ENCODE measurements at regions not wholly inside any gene's neighbourhood (a gene's known extent, or its start where the extent isn't known, plus 50 kb on each side); places are given as distances from the start of the nearest gene placed in this dataset.

- TF ChIP-seq, protein P1, sequence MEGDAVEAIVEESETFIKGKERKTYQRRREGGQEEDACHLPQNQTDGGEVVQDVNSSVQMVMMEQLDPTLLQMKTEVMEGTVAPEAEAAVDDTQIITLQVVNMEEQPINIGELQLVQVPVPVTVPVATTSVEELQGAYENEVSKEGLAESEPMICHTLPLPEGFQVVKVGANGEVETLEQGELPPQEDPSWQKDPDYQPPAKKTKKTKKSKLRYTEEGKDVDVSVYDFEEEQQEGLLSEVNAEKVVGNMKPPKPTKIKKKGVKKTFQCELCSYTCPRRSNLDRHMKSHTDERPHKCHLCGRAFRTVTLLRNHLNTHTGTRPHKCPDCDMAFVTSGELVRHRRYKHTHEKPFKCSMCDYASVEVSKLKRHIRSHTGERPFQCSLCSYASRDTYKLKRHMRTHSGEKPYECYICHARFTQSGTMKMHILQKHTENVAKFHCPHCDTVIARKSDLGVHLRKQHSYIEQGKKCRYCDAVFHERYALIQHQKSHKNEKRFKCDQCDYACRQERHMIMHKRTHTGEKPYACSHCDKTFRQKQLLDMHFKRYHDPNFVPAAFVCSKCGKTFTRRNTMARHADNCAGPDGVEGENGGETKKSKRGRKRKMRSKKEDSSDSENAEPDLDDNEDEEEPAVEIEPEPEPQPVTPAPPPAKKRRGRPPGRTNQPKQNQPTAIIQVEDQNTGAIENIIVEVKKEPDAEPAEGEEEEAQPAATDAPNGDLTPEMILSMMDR (IDR thresholded peaks at IDR 0.05): no peak
- TF ChIP-seq ZFP36 (IDR thresholded peaks at IDR 0.05; ENCODE audit: borderline replicate concordance, partially characterized antibody): no peak
Observed at GRCh38 chr12:84077679-84078078, 834.9 kb downstream of the SLC6A15 start (continued).

GRCh38 chr12:84075991-84076390 is 836.6 kb downstream of the SLC6A15 start:
- ATAC-seq (no peak), DNase-seq (ENCODE audit: low read depth in 1 of 2, low spot score in 1 of 2) (no peak), FAIRE-seq (peak; percentile 46)
- H3K4me3 ChIP-seq: no peak overlapping the region
- H3K27ac ChIP-seq: no peak overlapping the region
- H3K9me3 ChIP-seq: no peaks in the 10 kb centered on the region
- no peaks in the 10 kb centered on the region for H3K4me1 ChIP-seq
- CTCF ChIA-PET: no interaction called here
- WGBS (ENCODE audit: missing lambda C conversion rate): 88% methylated on average over 1 of the region's 1 CpG
- H3K4me2 ChIP-seq: no peak overlapping the region
- POLR2A ChIA-PET: no interaction called here
- no peak for TF ChIP-seq POLR2A (IDR thresholded peaks at IDR 0.05; ENCODE audit: low read length)
- TF ChIP-seq EHF (CRISPR knock-in tag; IDR thresholded peaks at IDR 0.05): no peak
- TF ChIP-seq RAD21 (conservative IDR thresholded peaks at IDR 0.05 in 1 of 2, IDR thresholded peaks at IDR 0.05 in 1 of 2): no peak
- no peak for TF ChIP-seq NFE2L2 (conservative IDR thresholded peaks at IDR 0.05; ENCODE audit: low read length)
- TF ChIP-seq BHLHE40 (IDR thresholded peaks at IDR 0.05; ENCODE audit: low read depth, low read length): no peak
- TF ChIP-seq MAFK (IDR thresholded peaks at IDR 0.05; ENCODE audit: partially characterized antibody): no peak
- TF ChIP-seq NPAS2 (CRISPR knock-in tag; IDR thresholded peaks at IDR 0.05; ENCODE audit: borderline replicate concordance): no peak
- no peak for TF ChIP-seq ZC3H11A (IDR thresholded peaks at IDR 0.05)
- TF ChIP-seq, protein P2, sequence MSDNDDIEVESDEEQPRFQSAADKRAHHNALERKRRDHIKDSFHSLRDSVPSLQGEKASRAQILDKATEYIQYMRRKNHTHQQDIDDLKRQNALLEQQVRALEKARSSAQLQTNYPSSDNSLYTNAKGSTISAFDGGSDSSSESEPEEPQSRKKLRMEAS (IDR thresholded peaks at IDR 0.05): no peak

- H3K9me3 ChIP-seq: no peaks in the 10 kb centered on the region; the same call in 2 of the 3 replicates
- 39% methylated on average over 4 of the region's 4 CpGs for WGBS (ENCODE audit: missing lambda C conversion rate)
- FAIRE-seq: no peak
- no peak for ATAC-seq
- DNase-seq (ENCODE audit: low read depth in 1 of 2, low spot score in 1 of 2): no peak
- TF ChIP-seq POLR2A (IDR thresholded peaks at IDR 0.05; ENCODE audit: low read length): no peak
- no peak for TF ChIP-seq KDM5A (IDR thresholded peaks at IDR 0.05)
- TF ChIP-seq PHF8 (IDR thresholded peaks at IDR 0.05; ENCODE audit: borderline replicate concordance, low read depth): no peak
- TF ChIP-seq SREBF2 (IDR thresholded peaks at IDR 0.05): no peak
- TF ChIP-seq, protein P3, sequence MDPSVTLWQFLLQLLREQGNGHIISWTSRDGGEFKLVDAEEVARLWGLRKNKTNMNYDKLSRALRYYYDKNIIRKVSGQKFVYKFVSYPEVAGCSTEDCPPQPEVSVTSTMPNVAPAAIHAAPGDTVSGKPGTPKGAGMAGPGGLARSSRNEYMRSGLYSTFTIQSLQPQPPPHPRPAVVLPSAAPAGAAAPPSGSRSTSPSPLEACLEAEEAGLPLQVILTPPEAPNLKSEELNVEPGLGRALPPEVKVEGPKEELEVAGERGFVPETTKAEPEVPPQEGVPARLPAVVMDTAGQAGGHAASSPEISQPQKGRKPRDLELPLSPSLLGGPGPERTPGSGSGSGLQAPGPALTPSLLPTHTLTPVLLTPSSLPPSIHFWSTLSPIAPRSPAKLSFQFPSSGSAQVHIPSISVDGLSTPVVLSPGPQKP (IDR thresholded peaks at IDR 0.05; ENCODE audit: low read depth, low read length): no peak
- no peak for TF ChIP-seq GATA3 (IDR thresholded peaks at IDR 0.05; ENCODE audit: borderline replicate concordance)
- TF ChIP-seq PBX3 (IDR thresholded peaks at IDR 0.05): no peak
- TF ChIP-seq KDM1A (IDR thresholded peaks at IDR 0.05; ENCODE audit: low read depth): no peak
- no peak for TF ChIP-seq CBX8 (IDR thresholded peaks at IDR 0.05)
- TF ChIP-seq SMC3 (IDR thresholded peaks at IDR 0.05): no peak
- no peak for TF ChIP-seq EP300 (IDR thresholded peaks at IDR 0.05)
- TF ChIP-seq HOXB13 (CRISPR knock-in tag; IDR thresholded peaks at IDR 0.05; ENCODE audit: low read depth): no peak
- no peak for TF ChIP-seq REST (IDR thresholded peaks at IDR 0.05)
- TF ChIP-seq, protein P4, sequence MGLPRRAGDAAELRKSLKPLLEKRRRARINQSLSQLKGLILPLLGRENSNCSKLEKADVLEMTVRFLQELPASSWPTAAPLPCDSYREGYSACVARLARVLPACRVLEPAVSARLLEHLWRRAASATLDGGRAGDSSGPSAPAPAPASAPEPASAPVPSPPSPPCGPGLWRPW (IDR thresholded peaks at IDR 0.05): no peak
- TF ChIP-seq MAZ (IDR thresholded peaks at IDR 0.05; ENCODE audit: borderline replicate concordance, low read depth, low read length): no peak
- no peak for TF ChIP-seq BHLHE40 (IDR thresholded peaks at IDR 0.05; ENCODE audit: low read depth, low read length)
- TF ChIP-seq POLR2AphosphoS2 (conservative IDR thresholded peaks at IDR 0.05; ENCODE audit: low read length): no peak
- no peak for TF ChIP-seq FOSL2 (IDR thresholded peaks at IDR 0.05)
- no peak for TF ChIP-seq FOSL2 (CRISPR knock-in tag; IDR thresholded peaks at IDR 0.05)
- TF ChIP-seq RNF2 (IDR thresholded peaks at IDR 0.05; ENCODE audit: borderline replicate concordance, low read depth): no peak
- no peaks in the 10 kb centered on the region for H3K4me1 ChIP-seq
- ChIA-PET CTCF (no interaction called here), POLR2A (interaction anchor here (0.6 kb wide), 1 partner anchor 819 kb away, joined by 4 read pairs; no protein-coding TSS in a partner anchor)
- no peak overlapping the region for H3K27ac ChIP-seq
- H3K4me2 ChIP-seq: no peak overlapping the region
- H3K4me3 ChIP-seq: no peak overlapping the region
Observed at GRCh38 chr12:84073401-84073800, 839.2 kb downstream of the SLC6A15 start.

Data from A549 (cell line).